GM12864 (cell line): ENCODE measurements at regions not wholly inside any gene's neighbourhood (a gene's known extent, or its start where the extent isn't known, plus 50 kb on each side); places are given as distances from the start of the nearest gene placed in this dataset.

Experiments
- DNase-seq: peaks from one replicate; pipeline ENCODE4 v3.0.0-alpha.2; 2011; ENCODE audit warnings: low read depth
- H3K4me3 ChIP-seq: 2 replicates; pipeline ENCODE4 v1.5.1; 2011; ENCODE audit warnings: mild to moderate bottlenecking, low read depth, low read length, control low read depth
- CTCF ChIP-seq: IDR thresholded peaks from 2 replicates; pipeline ENCODE4 v1.5.1; 2011; ENCODE audit warnings: low read depth, mild to moderate bottlenecking, moderate library complexity, low read length, control low read depth, inconsistent platforms; ENCODE audit errors: missing control alignments

- TF ChIP-seq CTCF: peak; percentile 40
- H3K4me3 ChIP-seq: no peak overlapping the region
- peak; percentile 71 for DNase-seq
These were observed 286.0 kb downstream of the LPIN1 start for GRCh38 chr2:12032398-12032797.

- no peak for TF ChIP-seq CTCF
- no peak overlapping the region for H3K4me3 ChIP-seq
These were observed 286.5 kb downstream of the LPIN1 start for GRCh38 chr2:12032975-12033374.

GRCh38 chr2:12033494-12033893 is 287.1 kb downstream of the LPIN1 start:
- no peak for DNase-seq
- no peak overlapping the region for H3K4me3 ChIP-seq
- TF ChIP-seq CTCF: no peak

More at GRCh38 chr2:12032975-12033374, 286.5 kb downstream of the LPIN1 start:
- DNase-seq: no peak

GRCh38 chr2:12034382-12034781 is 287.9 kb downstream of the LPIN1 start:
- TF ChIP-seq CTCF: no peak
- no peak overlapping the region for H3K4me3 ChIP-seq
- DNase-seq: no peak

GRCh38 chr2:12035029-12035720 is 288.7 kb downstream of the LPIN1 start:
- no peak for TF ChIP-seq CTCF
- H3K4me3 ChIP-seq: no peak overlapping the region
- no peak for DNase-seq

GRCh38 chr2:12035956-12036639 is 289.7 kb downstream of the LPIN1 start:
- no peak for DNase-seq
- H3K4me3 ChIP-seq: no peak overlapping the region
- no peak for TF ChIP-seq CTCF

GRCh38 chr2:12036640-12036983 is 290.2 kb downstream of the LPIN1 start:
- H3K4me3 ChIP-seq: no peak overlapping the region
- TF ChIP-seq CTCF: no peak
- no peak for DNase-seq
